Cerebellar nuclear complex (tissue), 1 donor: ENCODE measurements at regions not wholly inside any gene's neighbourhood (a gene's known extent, or its start where the extent isn't known, plus 50 kb on each side); places are given as distances from the start of the nearest gene placed in this dataset.
"Not testable (repeated sequence)": the region's sequence is repeated elsewhere in the genome, so short reads cannot be mapped to it uniquely, and the experiment has no call there.

Experiments used
- DNase-seq, 2 experiments: peaks; one replicate each; lab custom pipeline; 2025; lab: John Stamatoyannopoulos, UW

- DNase-seq: no peak
These were observed 154.3 kb upstream of the TENT5A start for GRCh38 chr6:81906709-81907204.

GRCh38 chr6:81906041-81906440 is 153.6 kb upstream of the TENT5A start:
- no peak for DNase-seq

- DNase-seq: no peak
These were observed 149.1 kb upstream of the TENT5A start for GRCh38 chr6:81901551-81901966.

GRCh38 chr6:81900616-81901015 is 148.1 kb upstream of the TENT5A start:
- no peak for DNase-seq

GRCh38 chr6:81897793-81898192 is 145.3 kb upstream of the TENT5A start:
- DNase-seq: no peak

GRCh38 chr6:81896525-81897503 is 144.3 kb upstream of the TENT5A start:
- DNase-seq: no peak

- DNase-seq: no peak
These were observed 143.2 kb upstream of the TENT5A start for GRCh38 chr6:81895511-81896185.

- no peak for DNase-seq
These were observed 142.3 kb upstream of the TENT5A start for GRCh38 chr6:81894788-81895271.

GRCh38 chr6:81894306-81894705 is 141.8 kb upstream of the TENT5A start:
- DNase-seq: no peak

- DNase-seq: no peak
These were observed 140.4 kb upstream of the TENT5A start for GRCh38 chr6:81892891-81893290.

- no peak for DNase-seq
These were observed 139.4 kb upstream of the TENT5A start for GRCh38 chr6:81891874-81892273.

- no peak for DNase-seq
These were observed 138.4 kb upstream of the TENT5A start for GRCh38 chr6:81890846-81891245.

- no peak for DNase-seq
These were observed 137.0 kb upstream of the TENT5A start for GRCh38 chr6:81889377-81890053.

- DNase-seq: not testable (repeated sequence)
These were observed 134.4 kb upstream of the TENT5A start for GRCh38 chr6:81886909-81887308.

- no peak for DNase-seq
These were observed 133.7 kb upstream of the TENT5A start for GRCh38 chr6:81886157-81886556.

GRCh38 chr6:81881660-81882059 is 129.2 kb upstream of the TENT5A start:
- DNase-seq: no peak

GRCh38 chr6:81878479-81878878 is 126.0 kb upstream of the TENT5A start:
- DNase-seq: no peak

- DNase-seq: no peak
These were observed 124.5 kb upstream of the TENT5A start for GRCh38 chr6:81876971-81877370.

GRCh38 chr6:81875782-81876293 is 123.4 kb upstream of the TENT5A start:
- no peak for DNase-seq

GRCh38 chr6:81869749-81870508 is 117.4 kb upstream of the TENT5A start:
- DNase-seq: not testable (repeated sequence)

GRCh38 chr6:81865712-81866111 is 113.2 kb upstream of the TENT5A start:
- DNase-seq: no peak
